HL-60 (cell line): ENCODE measurements at regions not wholly inside any gene's neighbourhood (a gene's known extent, or its start where the extent isn't known, plus 50 kb on each side); places are given as distances from the start of the nearest gene placed in this dataset.

Experiments used
- DNase-seq, 2 experiments: peaks; one replicate each; pipeline ENCODE4 v3.0.0-alpha.2; 2010 to 2020; ENCODE audit warnings: low read depth in 1 of 2, low spot score in 1 of 2
- H3K27ac ChIP-seq: fragments of 250-450 bp; sonication (Bioruptor Pico); replicated peaks from 2 replicates; pipeline ENCODE4 v1.5.1; 2020; ENCODE audit warnings: mild to moderate bottlenecking, moderate library complexity
- H3K27me3 ChIP-seq: fragments of 250-450 bp; sonication (Bioruptor Pico); 2 replicates; pipeline ENCODE4 v1.5.1; 2021; ENCODE audit warnings: mild to moderate bottlenecking, moderate library complexity; ENCODE audit not compliant: insufficient read depth, poor library complexity, severe bottlenecking
- H3K4me3 ChIP-seq: replicated peaks from 2 replicates; pipeline ENCODE4 v1.5.1; 2011; ENCODE audit warnings: mild to moderate bottlenecking, control low read depth, low read length; ENCODE audit not compliant: insufficient read depth
- CTCF ChIP-seq: IDR thresholded peaks from one replicate; pipeline ENCODE4 v1.5.1; 2011; ENCODE audit warnings: low read length, control low read depth, inconsistent platforms; ENCODE audit not compliant: insufficient read depth
- GABPA ChIP-seq: IDR thresholded peaks from 2 replicates; pipeline ENCODE4 v1.6.1; 2012; ENCODE audit warnings: low read depth
- POLR2AphosphoS5 ChIP-seq: IDR thresholded peaks from 2 replicates; pipeline ENCODE4 v1.6.1; 2012; ENCODE audit warnings: low read depth
- SPI1 ChIP-seq: IDR thresholded peaks from 2 replicates; pipeline ENCODE4 v1.6.1; 2012; ENCODE audit warnings: low read depth, mild to moderate bottlenecking, borderline replicate concordance
- TF ChIP-seq, protein P1 (sequence below): IDR thresholded peaks from 2 replicates; pipeline ENCODE4 v1.6.1; 2012; ENCODE audit warnings: low read depth; ENCODE audit not compliant: insufficient replicate concordance

DNA sequence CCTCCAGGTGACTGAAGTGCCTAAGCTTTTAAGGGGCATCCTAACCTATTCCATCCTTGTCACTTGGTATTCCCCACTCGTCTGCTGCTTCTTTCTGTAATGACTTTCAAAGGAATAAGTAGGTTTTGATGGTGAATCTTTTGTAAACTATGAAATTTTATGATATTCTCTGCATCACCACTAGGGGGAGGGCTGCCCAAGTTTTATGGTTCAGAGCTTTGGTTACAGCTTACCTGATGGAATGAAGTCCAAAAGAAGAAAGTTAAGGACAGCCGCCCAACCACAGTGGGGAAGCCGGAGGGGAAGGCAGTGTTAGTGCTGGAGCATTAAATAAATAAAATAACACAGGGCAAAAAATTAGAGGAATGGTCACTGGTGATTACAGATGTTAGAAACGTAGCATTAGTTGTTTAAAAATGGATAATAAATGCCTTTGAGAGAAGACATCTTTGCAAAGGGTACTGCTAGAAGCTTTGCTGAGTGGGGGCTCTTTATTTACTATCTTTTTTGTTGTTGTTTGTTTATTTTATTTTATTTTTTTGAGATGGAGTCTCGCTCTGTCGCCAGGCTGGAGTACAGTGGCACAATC lies 204.9 kb downstream of the GBA3 start:
- no peak overlapping the region for H3K4me3 ChIP-seq
- H3K27ac ChIP-seq, result no peak overlapping the region
- peaks cover 2% of the 10 kb centered on the region for H3K27me3 ChIP-seq
- TF ChIP-seq GABPA (no peak), CTCF (peak; percentile 20), SPI1 (no peak)
- peak in 1 of 2 experiments; percentile 12 for DNase-seq

- Histone ChIP-seq H3K27me3 (no peaks in the 10 kb centered on the region), H3K27ac (no peak overlapping the region), H3K4me3 (no peak overlapping the region)
- TF ChIP-seq GABPA, result no peak
- no peak for TF ChIP-seq POLR2AphosphoS5
- TF ChIP-seq SPI1, result no peak
- no peak for TF ChIP-seq CTCF
- TF ChIP-seq, protein P1, sequence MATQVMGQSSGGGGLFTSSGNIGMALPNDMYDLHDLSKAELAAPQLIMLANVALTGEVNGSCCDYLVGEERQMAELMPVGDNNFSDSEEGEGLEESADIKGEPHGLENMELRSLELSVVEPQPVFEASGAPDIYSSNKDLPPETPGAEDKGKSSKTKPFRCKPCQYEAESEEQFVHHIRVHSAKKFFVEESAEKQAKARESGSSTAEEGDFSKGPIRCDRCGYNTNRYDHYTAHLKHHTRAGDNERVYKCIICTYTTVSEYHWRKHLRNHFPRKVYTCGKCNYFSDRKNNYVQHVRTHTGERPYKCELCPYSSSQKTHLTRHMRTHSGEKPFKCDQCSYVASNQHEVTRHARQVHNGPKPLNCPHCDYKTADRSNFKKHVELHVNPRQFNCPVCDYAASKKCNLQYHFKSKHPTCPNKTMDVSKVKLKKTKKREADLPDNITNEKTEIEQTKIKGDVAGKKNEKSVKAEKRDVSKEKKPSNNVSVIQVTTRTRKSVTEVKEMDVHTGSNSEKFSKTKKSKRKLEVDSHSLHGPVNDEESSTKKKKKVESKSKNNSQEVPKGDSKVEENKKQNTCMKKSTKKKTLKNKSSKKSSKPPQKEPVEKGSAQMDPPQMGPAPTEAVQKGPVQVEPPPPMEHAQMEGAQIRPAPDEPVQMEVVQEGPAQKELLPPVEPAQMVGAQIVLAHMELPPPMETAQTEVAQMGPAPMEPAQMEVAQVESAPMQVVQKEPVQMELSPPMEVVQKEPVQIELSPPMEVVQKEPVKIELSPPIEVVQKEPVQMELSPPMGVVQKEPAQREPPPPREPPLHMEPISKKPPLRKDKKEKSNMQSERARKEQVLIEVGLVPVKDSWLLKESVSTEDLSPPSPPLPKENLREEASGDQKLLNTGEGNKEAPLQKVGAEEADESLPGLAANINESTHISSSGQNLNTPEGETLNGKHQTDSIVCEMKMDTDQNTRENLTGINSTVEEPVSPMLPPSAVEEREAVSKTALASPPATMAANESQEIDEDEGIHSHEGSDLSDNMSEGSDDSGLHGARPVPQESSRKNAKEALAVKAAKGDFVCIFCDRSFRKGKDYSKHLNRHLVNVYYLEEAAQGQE, result no peak
- no peak for DNase-seq
Measured at GRCh38 chr4:22895482-22895881, 202.7 kb downstream of the GBA3 start.

- H3K4me3 ChIP-seq, result no peak overlapping the region
- DNase-seq, result no peak
- no peak overlapping the region for H3K27ac ChIP-seq
- H3K27me3 ChIP-seq, result no peaks in the 10 kb centered on the region
- TF ChIP-seq, protein P1, result no peak
- TF ChIP-seq GABPA (no peak), POLR2AphosphoS5 (no peak), SPI1 (no peak)
Measured at GRCh38 chr4:22884157-22884556, 191.4 kb downstream of the GBA3 start.

DNA sequence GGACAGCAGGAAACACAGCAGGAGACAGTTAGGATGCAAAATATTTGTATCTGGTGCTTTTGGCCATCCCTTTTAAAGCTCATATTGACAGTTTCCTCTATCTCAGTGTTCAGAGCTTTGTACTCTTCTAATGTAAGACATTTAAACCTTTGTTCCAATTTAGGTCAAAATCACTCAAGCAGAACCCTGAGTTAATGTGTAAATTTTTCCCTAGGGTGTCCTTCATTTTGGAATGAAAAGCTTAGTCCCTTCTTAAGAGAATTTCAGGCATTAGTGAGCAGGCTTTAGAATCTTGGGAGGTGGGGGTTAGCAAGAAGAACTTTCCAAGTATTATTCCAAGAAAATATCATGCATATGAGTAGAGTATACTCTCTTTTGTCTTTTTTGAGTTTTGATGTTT lies 188.7 kb downstream of the GBA3 start:
- H3K27me3 ChIP-seq, result no peaks in the 10 kb centered on the region
- H3K27ac ChIP-seq, result no peak overlapping the region
- DNase-seq, result no peak
- TF ChIP-seq POLR2AphosphoS5, result no peak
- TF ChIP-seq SPI1, result no peak
- TF ChIP-seq, protein P1, result no peak
- TF ChIP-seq CTCF, result no peak
- no peak for TF ChIP-seq GABPA
- H3K4me3 ChIP-seq, result no peak overlapping the region
